ENCODE measurements at regions not wholly inside any gene's neighbourhood (a gene's known extent, or its start where the extent isn't known, plus 50 kb on each side); places are given as distances from the start of the nearest gene placed in this dataset.
"Not testable (repeated sequence)": the region's sequence is repeated elsewhere in the genome, so short reads cannot be mapped to it uniquely, and the experiment has no call there.

DNA sequence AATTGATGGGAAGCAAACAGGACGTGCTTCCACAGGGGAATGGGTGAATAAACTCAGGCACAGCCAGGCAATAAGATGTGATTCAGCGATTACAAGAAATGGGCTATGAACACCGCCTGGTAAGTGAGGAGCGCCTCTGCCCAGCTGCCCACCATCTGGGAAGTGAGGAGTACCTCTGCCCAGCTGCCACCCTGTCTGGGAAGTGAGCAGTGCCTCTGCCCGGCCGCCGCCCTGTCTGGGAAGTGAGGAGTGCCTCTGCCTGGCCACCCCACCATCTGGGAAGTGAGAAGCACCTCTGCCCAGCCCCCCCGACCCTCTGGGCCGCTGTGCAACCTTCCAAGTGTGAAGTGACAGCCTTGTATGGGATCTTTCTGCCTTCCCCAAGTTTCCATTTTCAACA, 73.2 kb upstream of the PRR5 start:
- DNase-seq = no peak

DNA sequence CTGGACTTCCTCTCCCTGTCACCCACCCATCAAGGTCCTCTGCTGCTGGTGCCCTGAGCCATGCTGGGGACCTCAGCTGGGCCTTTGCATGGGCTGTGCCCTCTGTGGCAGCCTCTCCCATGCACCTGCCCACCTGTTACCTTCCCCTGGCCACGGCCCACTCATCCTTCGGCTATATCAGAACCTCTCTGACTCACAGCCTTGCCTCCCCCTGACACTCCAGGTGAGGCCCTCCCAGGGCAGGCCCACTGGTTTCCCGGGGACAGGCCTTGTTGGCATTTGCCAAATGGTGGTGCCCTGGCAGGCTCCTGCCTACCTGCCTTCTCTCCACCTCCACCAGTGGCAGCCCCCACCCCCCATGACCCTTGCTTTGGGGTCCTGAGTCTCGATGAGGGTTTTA, 73.7 kb upstream of the PRR5 start:
- DNase-seq = no peak

DNA sequence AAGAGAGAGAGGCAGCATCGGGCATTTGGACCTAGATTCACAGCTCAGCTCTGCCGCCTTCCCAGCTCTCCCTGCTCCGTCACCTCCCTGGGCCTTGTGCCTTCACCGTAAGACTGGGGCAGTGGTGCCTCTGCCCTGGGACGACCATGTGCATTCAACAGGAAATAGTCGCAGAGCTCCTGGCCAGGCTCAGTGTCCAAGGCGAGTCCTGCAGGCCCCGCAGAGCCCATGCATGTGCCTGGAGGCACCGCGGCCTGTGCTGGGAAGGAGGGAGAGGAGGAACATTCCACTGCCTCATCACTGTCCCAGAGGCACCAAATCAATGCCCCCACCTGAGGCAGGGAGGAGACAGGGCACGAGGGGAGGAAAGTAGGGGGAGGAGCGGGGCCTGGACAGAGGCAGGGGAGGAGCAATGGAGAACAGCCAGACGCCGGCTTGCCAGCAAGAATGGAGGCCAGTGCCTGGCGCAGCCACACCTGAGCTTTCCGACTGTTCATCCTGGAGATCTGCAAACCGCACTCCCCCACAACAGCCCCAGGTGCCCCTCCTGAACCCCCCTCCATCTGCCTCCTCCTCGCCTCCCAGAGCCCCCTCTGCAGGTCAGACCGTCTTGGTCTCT, 74.4 kb upstream of the PRR5 start:
- DNase-seq = no peak

DNA sequence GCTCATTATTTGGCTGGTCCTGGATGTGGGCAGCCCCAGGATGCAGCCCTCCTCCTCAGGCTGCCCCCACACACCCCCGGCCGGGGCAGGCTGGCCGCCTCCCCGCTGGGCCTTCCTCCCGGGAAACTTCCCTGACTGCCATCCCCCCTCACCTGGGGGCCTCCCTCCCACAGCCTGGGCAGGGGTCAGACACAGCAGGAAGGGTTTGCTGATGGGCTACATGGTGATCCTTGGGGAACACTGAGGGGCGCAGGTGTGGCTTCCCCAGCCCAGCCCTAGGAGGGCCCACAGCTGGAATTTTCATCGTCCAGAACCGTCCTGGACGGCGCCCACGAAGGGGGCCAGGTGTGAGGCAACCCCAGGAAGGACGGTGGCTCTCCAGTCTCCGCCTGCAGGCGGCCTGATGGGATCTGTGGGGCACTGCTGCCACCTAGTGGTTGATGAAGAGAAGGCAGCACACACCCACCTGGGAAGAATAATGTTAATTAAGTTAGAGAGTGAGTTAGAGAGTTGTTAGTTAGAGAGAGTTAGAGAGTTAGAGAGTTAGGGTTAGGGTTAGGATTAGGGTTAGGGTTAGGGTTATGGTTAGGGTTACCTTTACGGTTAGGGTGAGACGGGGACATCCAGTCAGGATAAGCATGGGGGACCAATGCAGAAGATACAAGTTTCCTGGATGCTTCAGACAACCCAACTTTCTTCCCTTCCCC, 75.9 kb upstream of the PRR5 start:
- DNase-seq = peak; percentile 78 to 81

DNA sequence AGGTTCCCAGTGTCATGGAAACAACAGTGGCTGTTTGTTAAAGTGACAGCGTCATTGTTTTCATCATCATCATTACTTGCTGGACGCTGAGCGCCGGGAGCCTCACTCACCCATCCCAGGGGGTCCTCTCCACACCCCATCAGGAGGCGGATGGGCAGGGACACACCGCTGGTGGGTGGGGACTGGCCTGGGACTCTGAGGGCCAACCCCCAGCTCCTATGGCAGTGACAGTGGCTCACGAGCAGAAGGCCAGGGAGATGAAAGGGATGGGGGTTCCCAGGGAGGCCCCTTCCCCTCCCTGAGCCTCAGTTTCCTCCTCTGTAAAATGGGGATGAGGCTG, 76.6 kb upstream of the PRR5 start:
- no peak for DNase-seq

DNA sequence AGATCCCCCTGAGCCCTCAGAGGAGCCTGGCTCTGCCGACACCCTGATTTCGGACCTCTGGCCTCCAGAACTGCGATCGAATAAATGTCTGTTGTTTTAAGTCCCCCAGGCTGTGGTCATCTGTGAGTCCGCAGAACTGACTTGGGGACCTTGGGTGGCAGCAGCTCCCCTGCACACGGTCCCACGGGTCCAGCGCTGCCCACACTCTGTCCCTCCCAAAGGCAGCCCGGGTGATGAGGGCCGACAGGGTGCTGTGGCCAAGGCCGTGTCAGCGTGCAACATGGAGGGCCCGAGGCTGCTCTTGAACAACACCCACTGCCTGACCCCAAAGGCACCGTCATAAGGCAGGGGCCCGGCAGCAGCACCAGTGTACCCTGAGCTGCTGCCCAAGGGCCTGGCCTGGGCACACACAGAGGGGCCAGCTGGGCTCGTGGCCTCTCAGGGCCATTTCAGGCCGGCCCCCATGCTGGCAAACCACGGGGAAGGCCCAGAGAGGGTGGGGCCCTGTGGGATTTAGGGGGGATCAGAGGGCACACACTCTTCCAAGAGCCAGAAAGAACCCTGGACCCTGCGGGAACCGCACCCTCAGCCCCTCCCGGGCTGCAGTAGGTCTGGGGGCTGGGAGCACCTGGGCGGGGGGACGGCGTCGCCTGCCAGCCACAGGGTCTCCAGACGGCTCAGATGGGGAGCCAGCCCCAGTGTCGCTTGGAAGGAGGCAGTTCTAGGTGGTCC, 77.1 kb upstream of the PRR5 start:
- DNase-seq = no peak

DNA sequence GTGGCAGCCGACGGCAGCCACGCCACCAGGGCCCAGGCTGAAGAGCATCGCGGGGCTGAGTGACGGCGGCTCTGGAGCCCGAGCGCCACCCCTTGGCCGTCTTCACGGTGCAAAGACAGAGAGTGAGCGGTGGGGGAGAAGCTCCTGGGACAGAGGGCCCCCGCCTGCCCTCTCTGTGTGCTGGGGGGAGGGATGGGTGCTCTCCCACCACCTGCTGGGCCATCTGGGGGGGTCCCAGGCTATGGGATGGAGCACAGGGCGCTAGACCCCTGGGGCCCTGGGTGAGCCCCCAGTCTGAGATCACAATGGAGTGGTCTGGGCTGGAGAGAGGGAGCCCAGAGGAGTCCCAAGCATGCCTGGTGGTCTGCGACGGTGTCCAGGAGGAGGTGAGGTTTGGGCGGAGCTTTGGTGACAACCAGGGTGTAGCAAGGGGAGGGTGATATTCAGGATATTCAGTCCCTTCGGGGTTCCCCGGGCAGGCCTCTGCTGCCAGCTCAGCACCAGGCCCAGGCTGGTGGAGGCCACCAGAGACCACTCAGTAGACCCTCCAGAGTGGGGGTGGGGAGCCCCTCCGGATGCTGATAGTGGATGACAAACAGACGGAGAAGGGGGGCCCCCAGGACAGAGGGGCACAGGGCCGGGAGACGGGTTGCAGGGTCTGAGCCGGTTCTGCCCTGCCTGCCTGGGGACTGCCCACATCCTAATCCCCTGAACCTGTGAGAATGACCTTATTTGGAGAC, 78.1 kb upstream of the PRR5 start:
- DNase-seq = no peak

DNA sequence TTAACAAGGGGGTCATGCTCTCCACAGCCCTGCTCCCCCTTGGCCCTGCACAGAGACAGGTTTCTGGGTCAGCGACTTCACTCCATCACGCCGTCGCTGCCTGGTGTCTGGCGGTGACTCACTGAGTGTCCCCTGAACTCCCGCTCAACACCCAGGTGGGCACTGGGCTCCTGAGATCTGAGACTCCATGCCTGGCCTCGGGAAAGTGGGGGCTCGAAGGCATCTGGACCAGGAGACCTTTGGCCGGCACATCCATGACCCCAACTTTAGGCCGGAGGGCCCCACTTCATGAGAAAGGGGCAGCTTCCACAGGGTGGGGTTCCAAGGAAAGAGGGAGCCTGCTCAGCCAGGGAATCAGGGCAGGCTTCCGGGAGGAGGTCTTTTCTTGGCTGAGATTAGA, 79.3 kb upstream of the PRR5 start:
- DNase-seq = no peak

DNA sequence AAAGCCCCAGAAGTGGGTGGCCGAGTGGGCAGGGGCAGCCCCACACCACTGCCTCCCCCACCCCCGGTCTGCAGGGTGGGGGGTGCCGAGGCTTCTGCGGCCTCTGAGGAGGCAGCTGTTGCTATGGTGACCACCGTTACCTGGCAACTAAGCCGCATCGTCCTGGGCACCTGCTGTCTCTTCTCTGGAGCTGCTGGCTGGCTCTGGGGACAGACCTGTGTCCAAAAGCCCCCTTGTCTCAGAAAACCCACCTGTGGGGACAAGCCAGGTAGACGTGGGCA, 79.9 kb upstream of the PRR5 start:
- DNase-seq = peak in 1 of 2 donors; percentile 13

DNA sequence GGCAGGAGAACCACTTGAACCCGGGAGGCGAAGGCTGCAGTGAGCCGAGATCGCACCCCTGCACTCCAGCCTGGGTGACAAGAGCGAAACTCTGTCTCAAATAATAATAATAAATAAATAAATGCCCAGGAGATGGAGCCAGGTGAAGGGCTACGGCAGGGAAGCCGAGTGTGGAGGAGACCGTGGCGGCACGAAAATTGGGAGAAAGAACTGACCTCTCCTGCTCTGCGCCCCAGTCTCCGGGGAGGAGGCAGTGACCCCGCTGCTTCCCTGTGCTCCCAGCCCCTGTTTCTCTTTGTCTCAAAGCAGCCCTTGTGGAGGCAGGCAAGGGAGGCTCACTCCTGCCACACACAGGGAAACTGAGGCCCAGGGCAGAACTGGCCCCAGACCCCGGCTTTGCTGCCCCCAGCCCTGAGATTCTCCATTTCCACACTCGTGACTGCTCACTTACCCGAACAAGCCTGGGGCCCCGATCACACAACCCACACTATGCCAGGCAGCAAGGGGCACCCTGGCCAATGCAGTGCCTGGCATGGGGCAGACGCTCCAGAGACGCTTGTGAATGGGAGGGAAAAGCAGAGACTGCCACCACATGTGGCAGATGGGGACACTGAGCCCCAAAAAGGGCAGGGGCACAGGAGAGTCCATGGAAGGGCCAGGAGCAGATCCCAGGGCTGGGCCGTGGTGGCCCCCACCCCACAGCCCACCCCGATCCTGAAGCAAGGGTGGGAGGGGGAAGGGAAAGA, 80.4 kb upstream of the PRR5 start:
- no peak for DNase-seq

DNA sequence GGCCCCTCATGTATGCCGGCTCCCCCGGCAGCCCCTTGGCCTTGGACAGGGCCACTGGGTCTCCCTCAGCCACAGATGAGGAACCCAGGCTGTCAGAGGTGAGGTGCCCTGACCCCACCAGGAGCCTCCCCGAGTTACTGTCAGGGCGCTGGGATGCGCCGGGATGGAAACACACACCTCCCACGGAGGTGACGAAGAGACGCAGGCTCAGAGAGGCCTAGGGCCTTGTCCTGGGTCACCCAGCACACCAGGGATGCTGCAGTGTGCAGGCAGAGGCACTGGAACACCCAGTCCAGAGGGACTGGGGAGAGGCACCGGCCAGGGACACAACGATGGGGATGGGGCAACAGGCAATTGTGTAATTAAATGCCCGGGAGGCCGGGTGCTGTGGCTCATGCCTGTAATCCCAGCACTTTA, 81.2 kb upstream of the PRR5 start:
- DNase-seq = peak in 1 of 2 donors; percentile 9

DNA sequence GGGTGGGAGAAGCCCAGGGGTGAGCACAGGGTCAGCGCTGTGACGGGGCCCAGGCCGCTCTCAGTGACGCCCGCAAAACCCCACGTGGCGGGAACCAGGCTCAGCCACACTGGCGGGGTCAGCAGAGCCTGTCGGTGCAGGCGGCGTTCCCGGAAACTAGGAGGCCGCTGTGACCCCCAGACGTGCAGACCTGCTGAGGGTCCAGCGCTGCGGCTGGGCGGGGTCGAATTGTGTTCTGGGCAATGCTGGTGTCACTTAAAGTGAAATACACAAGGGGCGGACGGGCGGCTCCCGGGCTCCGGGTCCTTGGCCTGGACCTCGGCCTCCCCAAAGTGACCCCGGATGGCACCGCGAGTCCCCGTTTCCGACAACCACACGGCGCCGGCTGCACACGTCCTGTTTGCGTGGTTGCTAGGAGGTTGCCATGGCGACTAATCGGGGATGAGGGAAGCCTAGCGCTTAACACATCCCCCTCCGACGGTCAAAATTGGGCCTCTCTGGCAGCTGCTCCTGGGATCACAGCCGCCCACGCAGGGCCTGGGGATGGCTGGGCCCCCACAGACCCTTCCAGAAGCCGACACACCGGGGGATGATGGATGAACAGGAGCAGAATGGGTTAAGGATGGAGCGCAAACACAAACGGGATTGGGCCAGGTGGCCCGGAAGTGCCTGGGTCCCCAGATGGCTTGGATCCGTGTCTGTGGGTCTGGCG, 81.7 kb upstream of the PRR5 start:
- peak; percentile 72 to 76 for DNase-seq

DNA sequence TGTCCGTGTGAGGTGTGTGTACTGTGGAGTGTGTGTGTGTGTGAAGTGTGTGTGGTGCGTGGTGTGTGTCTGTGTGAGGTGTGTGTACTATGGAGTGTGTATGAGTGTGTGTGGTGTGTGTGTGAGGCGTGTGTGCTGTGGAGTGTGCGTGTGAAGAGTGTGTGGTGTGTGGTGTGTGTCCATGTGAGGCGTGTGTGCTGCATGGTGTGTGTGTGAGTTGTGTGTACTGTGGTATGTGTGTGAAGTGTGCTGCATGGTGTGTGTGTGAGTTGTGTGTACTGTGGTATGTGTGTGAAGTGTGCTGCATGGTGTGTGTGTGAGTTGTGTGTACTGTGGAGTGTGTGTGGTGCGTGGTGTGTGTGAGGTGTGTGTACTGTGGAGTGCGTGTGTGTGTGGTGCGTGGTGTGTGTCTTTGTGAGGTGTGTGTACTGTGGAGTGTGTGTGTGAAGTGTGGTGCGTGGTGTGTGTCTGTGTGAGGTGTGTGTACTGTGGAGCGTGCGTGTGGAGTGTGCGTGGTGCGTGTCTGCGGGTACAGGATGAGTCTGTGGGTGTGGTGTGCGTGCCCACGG, 82.4 kb upstream of the PRR5 start:
- not testable (repeated sequence) for DNase-seq

DNA sequence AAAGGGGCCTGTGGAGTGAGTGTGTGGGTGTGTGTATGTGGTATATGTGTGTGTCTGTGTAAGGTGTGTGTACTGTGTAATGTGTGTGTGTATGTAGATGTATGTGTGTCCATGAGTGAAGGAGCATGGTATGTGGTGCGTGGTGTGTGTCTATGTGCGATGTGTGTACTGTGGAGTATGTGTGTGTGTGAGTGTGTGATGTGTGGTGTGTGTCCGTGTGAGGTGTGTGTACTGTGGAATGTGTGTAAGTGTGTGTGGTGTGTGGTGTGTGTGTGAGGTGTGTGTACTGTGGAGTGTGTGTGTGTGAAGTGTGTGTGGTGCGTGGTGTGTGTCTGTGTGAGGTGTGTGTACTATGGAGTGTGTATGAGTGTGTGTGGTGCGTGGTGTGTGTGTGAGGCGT, 83.1 kb upstream of the PRR5 start:
- not testable (repeated sequence) for DNase-seq

DNA sequence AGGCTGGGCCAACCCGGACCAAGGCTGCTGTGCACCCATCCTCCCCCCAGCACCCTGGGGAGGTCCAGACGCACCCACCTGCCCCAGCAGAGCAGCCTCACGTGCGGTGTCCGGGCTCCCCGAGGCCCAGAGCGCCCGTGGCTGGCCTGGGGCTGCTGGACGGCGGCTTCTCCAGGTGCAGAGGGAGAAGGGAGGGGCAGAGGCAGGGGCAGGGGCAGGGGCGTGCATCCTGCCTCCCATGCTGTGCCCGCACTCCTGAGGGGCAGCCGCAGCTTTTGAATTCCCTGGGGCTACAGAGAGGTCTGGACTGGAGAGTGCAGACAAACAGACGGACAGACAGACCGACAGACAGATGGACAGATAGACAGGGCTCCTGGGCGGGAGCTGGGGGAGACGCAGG, 83.6 kb upstream of the PRR5 start:
- no peak for DNase-seq

DNA sequence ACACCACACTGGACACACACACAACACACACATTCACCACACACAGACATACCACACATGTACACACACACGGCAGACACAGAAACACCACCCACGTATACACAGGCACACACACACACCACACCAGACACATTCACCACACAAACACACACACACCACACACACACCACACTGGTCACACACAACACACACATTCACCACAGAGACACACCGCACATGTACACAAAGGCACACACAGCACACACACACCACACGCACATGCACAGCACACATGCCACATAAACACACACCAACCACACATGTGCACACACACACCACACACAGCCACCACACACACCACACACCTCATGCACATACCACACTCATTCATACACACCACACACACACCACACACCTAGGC, 84.2 kb upstream of the PRR5 start:
- DNase-seq = no peak

DNA sequence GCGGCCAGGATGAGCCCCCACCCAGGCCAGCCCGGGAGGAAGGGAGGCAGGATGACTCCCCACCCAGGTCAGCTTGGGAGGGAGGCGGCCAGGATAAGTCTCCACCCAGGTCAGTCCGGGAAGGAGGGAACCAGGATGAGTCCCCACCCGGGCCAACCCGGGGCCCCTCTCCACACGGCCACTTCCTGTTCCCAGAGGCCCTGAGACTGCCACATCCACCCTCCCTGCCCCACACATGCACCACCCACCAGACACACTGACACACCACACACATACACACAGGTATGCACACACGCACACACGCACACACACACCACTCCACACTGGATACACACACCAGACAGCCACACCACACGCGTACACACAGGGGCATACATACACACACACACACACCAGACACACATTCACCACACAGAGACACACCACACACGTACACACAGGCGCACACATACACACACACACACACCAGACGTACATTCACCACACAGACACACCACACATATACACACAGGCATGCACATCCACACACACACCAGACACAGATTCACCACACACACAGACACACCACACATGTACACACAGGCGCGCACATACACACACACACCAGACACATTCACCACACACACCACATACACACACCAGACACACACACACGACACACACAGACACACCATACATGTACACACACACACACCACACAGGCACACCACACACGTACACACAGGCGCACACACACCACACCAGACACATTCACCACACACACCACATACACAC, 84.9 kb upstream of the PRR5 start:
- no peak for DNase-seq

DNA sequence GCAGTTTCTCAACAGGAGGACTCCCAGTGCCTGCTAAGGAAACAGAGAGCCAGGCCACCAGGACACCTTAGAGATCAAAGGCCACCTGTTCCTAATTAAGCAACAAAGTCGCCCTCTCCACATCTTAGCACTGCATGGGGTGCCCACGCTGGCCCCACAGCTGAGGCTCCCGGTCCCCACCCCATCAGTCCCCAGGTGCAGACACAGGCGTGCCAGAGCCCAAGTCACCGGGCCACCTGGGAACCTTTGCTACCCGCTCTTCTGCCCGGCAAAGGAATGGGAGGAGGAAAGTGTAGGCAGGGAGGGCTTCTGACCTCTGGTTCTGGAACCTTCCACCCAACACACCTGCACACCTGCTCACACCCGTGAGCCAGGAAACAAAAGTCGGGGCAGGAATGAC, 85.5 kb upstream of the PRR5 start:
- DNase-seq = no peak

DNA sequence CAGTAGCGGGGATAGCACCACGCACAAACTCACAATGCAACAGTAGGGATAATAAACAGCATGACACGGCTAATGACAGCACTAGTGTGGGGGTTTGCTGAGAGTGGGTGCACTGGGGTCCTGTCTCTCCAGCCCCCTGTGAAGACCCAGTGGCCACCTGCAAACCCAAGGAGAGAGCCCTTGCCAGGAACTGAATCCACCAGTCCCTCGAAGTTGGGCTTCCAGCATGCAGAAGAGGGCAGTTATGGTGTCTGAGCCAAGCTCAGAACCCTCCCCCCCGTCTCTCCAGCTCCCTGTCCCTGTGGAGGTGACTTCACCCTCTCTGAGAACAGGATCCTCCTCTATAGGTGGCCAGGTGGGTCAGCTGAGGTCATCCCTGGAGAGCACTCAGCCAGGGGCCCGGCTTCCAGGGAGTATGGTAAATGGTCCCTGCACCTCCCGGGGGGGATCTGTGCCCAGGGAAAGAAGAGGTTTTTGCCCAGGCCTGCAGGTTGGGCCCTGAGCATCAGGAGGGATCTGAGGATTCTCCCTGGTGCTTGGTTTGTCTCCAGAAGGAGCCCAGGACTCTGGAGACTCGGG, 86.3 kb upstream of the PRR5 start:
- DNase-seq = no peak

DNA sequence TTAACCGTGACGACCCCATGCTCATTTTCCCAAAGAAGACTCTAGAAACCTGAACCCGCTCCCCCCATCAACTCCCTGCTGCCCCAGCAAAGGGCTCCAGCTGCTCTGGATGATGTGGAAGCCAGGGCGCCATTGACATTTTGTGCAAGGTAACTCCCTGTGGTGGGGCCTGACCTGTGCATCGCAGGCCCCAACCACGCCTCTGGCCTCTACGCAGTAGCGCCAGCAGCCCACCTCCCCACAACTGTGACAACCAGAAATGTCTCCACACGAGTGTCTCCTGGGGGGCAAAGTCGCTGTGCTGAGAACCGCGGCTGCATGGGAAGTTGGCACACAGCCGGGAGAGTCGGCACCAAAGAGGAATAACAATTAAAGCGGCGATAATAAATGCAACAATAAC, 86.9 kb upstream of the PRR5 start:
- DNase-seq = no peak

DNA sequence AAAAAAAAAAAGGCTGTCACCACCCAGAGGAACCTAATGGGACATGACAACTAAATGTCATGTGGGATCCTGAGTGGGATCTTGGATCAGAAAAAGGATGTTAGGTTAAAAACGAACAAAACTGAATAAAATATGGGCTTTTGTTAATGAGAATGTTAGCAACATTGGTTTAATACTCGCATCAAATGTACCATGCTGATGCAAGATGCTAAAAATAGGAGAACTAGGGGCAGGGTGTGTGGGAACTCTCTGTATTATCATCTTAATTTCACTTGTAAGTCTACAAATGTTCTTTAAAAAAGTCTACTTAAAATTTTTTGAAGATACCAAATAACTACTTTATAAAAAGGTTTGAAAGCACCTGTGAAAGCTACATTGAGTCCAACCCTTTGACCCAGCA, 88.8 kb upstream of the PRR5 start:
- no peak for DNase-seq
